ENCODE measurements at regions not wholly inside any gene's neighbourhood (a gene's known extent, or its start where the extent isn't known, plus 50 kb on each side); places are given as distances from the start of the nearest gene placed in this dataset.

GRCh38 chr6:170107606-170108222, 183.2 kb downstream of the DLL1 start:
- TF ChIP-seq, protein P1, sequence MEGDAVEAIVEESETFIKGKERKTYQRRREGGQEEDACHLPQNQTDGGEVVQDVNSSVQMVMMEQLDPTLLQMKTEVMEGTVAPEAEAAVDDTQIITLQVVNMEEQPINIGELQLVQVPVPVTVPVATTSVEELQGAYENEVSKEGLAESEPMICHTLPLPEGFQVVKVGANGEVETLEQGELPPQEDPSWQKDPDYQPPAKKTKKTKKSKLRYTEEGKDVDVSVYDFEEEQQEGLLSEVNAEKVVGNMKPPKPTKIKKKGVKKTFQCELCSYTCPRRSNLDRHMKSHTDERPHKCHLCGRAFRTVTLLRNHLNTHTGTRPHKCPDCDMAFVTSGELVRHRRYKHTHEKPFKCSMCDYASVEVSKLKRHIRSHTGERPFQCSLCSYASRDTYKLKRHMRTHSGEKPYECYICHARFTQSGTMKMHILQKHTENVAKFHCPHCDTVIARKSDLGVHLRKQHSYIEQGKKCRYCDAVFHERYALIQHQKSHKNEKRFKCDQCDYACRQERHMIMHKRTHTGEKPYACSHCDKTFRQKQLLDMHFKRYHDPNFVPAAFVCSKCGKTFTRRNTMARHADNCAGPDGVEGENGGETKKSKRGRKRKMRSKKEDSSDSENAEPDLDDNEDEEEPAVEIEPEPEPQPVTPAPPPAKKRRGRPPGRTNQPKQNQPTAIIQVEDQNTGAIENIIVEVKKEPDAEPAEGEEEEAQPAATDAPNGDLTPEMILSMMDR (conservative IDR thresholded peaks at IDR 0.05; ENCODE audit: low read depth, low read length): no peak
- TF ChIP-seq EZH2 (IDR thresholded peaks at IDR 0.05; ENCODE audit: borderline replicate concordance, low read depth, low read length, poor library complexity, severe bottlenecking): no peak
